ENCODE measurements at regions not wholly inside any gene's neighbourhood (a gene's known extent, or its start where the extent isn't known, plus 50 kb on each side); places are given as distances from the start of the nearest gene placed in this dataset.

DNA sequence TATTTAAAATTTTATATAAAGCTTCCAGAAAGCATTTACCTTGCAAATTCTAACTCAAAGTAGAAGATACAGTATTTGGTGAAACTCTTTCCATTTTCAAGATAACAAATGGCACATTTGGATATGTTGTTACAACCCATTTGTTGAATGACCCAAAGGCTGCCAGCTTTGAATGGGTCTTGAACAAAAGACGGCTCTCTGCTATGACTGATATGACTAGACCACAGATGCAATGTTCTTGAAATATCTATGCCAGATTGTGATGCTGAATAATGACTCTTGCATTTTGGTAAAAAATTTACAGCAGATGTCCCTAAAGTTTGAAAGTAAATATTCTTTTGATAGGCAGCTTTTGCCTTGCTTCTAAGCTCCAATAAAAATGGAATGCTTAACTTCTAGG lies 99.6 kb downstream of the HTR1B start:
- Mint-ChIP-seq H3K36me3 (ENCODE audit: insufficient read depth, unreplicated experiment) (no peaks in the 10 kb centered on the region), H3K27me3 (ENCODE audit: insufficient read depth, unreplicated experiment) (no peaks in the 10 kb centered on the region), H3K27ac (ENCODE audit: unreplicated experiment) (no peak overlapping the region), H3K4me3 (ENCODE audit: unreplicated experiment) (no peak overlapping the region), H3K9me3 (ENCODE audit: unreplicated experiment) (peaks cover 17% of the 10 kb centered on the region), H3K4me1 (ENCODE audit: low read depth, unreplicated experiment) (no peaks in the 10 kb centered on the region)
- no TSS peak for BruUV-seq (replicated peaks)
- intact Hi-C loops (cut with micrococcal nuclease; ENCODE audit: unreplicated experiment) = no loop called here
- CTCF ChIA-PET = no interaction called here
- no peaks in the 10 kb centered on the region for H3K27me3 ChIP-seq (replicated peaks; ENCODE audit: control insufficient read depth, insufficient read depth, low read length)
- POLR2A ChIA-PET = no interaction called here
- no peak overlapping the region for H3K4me3 ChIP-seq (ENCODE audit: low read depth, low read length)
- H3K4me1 ChIP-seq = no peaks in the 10 kb centered on the region
- no peaks in the 10 kb centered on the region for H3K9me3 ChIP-seq
- DNase-seq = no peak
- no peaks in the 10 kb centered on the region for H3K36me3 ChIP-seq (ENCODE audit: control insufficient read depth, insufficient read depth, low read length)
- TF ChIP-seq, protein P1, sequence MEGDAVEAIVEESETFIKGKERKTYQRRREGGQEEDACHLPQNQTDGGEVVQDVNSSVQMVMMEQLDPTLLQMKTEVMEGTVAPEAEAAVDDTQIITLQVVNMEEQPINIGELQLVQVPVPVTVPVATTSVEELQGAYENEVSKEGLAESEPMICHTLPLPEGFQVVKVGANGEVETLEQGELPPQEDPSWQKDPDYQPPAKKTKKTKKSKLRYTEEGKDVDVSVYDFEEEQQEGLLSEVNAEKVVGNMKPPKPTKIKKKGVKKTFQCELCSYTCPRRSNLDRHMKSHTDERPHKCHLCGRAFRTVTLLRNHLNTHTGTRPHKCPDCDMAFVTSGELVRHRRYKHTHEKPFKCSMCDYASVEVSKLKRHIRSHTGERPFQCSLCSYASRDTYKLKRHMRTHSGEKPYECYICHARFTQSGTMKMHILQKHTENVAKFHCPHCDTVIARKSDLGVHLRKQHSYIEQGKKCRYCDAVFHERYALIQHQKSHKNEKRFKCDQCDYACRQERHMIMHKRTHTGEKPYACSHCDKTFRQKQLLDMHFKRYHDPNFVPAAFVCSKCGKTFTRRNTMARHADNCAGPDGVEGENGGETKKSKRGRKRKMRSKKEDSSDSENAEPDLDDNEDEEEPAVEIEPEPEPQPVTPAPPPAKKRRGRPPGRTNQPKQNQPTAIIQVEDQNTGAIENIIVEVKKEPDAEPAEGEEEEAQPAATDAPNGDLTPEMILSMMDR (IDR thresholded peaks at IDR 0.05; ENCODE audit: insufficient read depth in 1 of 2, low read depth in 1 of 2, low read length in 1 of 2, severe bottlenecking in 1 of 2, unreplicated experiment in 1 of 2) = no peak

GRCh38 chr6:77362055-77362454 lies 101.2 kb downstream of the HTR1B start:
- Histone ChIP-seq H3K27me3 (replicated peaks; ENCODE audit: control insufficient read depth, insufficient read depth, low read length) (no peaks in the 10 kb centered on the region), H3K4me3 (ENCODE audit: low read depth, low read length) (no peak overlapping the region), H3K36me3 (ENCODE audit: control insufficient read depth, insufficient read depth, low read length) (no peaks in the 10 kb centered on the region), H3K9me3 (no peaks in the 10 kb centered on the region), H3K4me1 (no peaks in the 10 kb centered on the region)
- intact Hi-C loops (cut with micrococcal nuclease; ENCODE audit: unreplicated experiment) = no loop called here
- TF ChIP-seq, protein P1 (IDR thresholded peaks at IDR 0.05; ENCODE audit: insufficient read depth in 1 of 2, low read depth in 1 of 2, low read length in 1 of 2, severe bottlenecking in 1 of 2, unreplicated experiment in 1 of 2) = no peak
- Mint-ChIP-seq H3K36me3 (ENCODE audit: insufficient read depth, unreplicated experiment) (no peaks in the 10 kb centered on the region), H3K9me3 (ENCODE audit: unreplicated experiment) (peaks cover 17% of the 10 kb centered on the region), H3K27ac (ENCODE audit: unreplicated experiment) (no peak overlapping the region), H3K27me3 (ENCODE audit: insufficient read depth, unreplicated experiment) (no peaks in the 10 kb centered on the region), H3K4me1 (ENCODE audit: low read depth, unreplicated experiment) (no peaks in the 10 kb centered on the region), H3K4me3 (ENCODE audit: unreplicated experiment) (no peak overlapping the region)
- ChIA-PET CTCF (no interaction called here), POLR2A (no interaction called here)
- no TSS peak for BruUV-seq (replicated peaks)
- DNase-seq = no peak

DNA sequence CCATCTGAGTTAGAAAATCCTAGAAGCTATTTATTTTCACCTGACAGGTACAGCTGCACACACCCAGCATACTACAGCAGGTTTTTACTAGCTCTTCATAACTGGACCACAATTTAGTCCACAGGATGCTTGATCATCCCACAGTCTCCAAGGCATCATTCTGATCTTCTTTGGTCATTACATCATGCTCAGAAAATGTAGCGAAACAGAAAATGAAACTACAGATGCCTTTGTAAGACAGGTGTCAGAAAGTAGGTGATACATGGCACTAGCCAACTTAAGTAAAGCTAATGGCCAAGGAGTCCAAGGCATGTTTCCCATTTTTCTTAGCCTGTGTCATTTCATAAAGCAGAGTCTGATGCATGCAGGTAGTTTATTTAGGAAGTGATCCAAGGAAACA lies 102.3 kb downstream of the HTR1B start:
- no peaks in the 10 kb centered on the region for H3K4me1 Mint-ChIP-seq (ENCODE audit: low read depth, unreplicated experiment)
- intact Hi-C loops (cut with micrococcal nuclease; ENCODE audit: unreplicated experiment) = no loop called here
- Histone ChIP-seq H3K9me3 (no peaks in the 10 kb centered on the region), H3K4me1 (no peaks in the 10 kb centered on the region), H3K36me3 (ENCODE audit: control insufficient read depth, insufficient read depth, low read length) (no peaks in the 10 kb centered on the region), H3K4me3 (ENCODE audit: low read depth, low read length) (no peak overlapping the region), H3K27me3 (replicated peaks; ENCODE audit: control insufficient read depth, insufficient read depth, low read length) (no peaks in the 10 kb centered on the region)
- H3K36me3 Mint-ChIP-seq (ENCODE audit: insufficient read depth, unreplicated experiment) = no peaks in the 10 kb centered on the region
- no peak overlapping the region for H3K27ac Mint-ChIP-seq (ENCODE audit: unreplicated experiment)
- TF ChIP-seq, protein P1 (IDR thresholded peaks at IDR 0.05; ENCODE audit: insufficient read depth in 1 of 2, low read depth in 1 of 2, low read length in 1 of 2, severe bottlenecking in 1 of 2, unreplicated experiment in 1 of 2) = no peak
- ChIA-PET POLR2A (no interaction called here), CTCF (no interaction called here)
- no peak overlapping the region for H3K4me3 Mint-ChIP-seq (ENCODE audit: unreplicated experiment)
- no peaks in the 10 kb centered on the region for H3K27me3 Mint-ChIP-seq (ENCODE audit: insufficient read depth, unreplicated experiment)
- BruUV-seq (replicated peaks) = no TSS peak
- DNase-seq = no peak
- H3K9me3 Mint-ChIP-seq (ENCODE audit: unreplicated experiment) = peaks cover 11% of the 10 kb centered on the region
